Heart right ventricle (tissue), 16 donors: ENCODE measurements at regions not wholly inside any gene's neighbourhood (a gene's known extent, or its start where the extent isn't known, plus 50 kb on each side); places are given as distances from the start of the nearest gene placed in this dataset.

Source experiments
- ATAC-seq, 8 donors: fragments of 200-7000 bp; cut with Tn5 transposase; one replicate each; pipeline ENCODE4 v1.9.1; 2020; ENCODE audit warnings: mild to moderate bottlenecking in 8 of 8, moderate library complexity in 8 of 8, moderate number of reproducible peaks in 1 of 8
- DNase-seq, 2 donors: peaks; one replicate each; pipeline ENCODE4 v3.0.0-alpha.2; 2020
- H3K27ac ChIP-seq, 10 donors: fragments of 200-600 bp; sonication (generic) in 2 of 10; one replicate each; pipeline versions ENCODE4 v1.5.0 to v1.8.0; 2020 to 2022; ENCODE audit warnings: mild to moderate bottlenecking in 3 of 10
- H3K27me3 ChIP-seq, 7 donors: fragments of 200-600 bp; one replicate each; pipeline ENCODE4 v1.8.0; 2021 to 2022; ENCODE audit warnings: mild to moderate bottlenecking in 2 of 7
- H3K36me3 ChIP-seq, 9 donors: fragments of 200-600 bp; sonication (generic) in 1 of 9; one replicate each; pipeline versions ENCODE4 v1.5.0 to v1.8.0; 2020 to 2022; ENCODE audit warnings: mild to moderate bottlenecking in 2 of 9
- H3K4me1 ChIP-seq, 9 donors: fragments of 200-600 bp; sonication (generic) in 1 of 9; one replicate each; pipeline versions ENCODE4 v1.5.0 to v1.8.0; 2020 to 2022; ENCODE audit warnings: mild to moderate bottlenecking in 4 of 9
- H3K4me3 ChIP-seq, 10 donors: fragments of 200-600 bp; sonication (generic) in 2 of 10; one replicate each; pipeline versions ENCODE4 v1.5.0 to v1.8.0; 2020 to 2022; ENCODE audit warnings: mild to moderate bottlenecking in 7 of 10, moderate library complexity in 2 of 10
- H3K9me3 ChIP-seq, 11 donors: fragments of 200-600 bp in 10 of 11; sonication (generic) in 2 of 11; one replicate each; pipeline versions ENCODE4 v1.5.0 to v1.8.0; 2013 to 2022; ENCODE audit warnings: mild to moderate bottlenecking in 2 of 11, control low read depth in 1 of 11, moderate library complexity in 1 of 11
- WGBS, 2 donors: extraction: QIAGEN DNeasy Blood & Tissue Kit; methylation state at CpG; one replicate each; pipeline ENCODE4 v1.1.7; 2013; ENCODE audit warnings: inconsistent platforms in 1 of 2; 5-methylcytosine and 5-hydroxymethylcytosine counted together
- intact Hi-C, 10 donors: fragments of 100-400 bp; cut with DNase I; formaldehyde crosslinking; loops; one replicate each; pipeline versions ENCODE4 v1.11.1 to v1.14.2; 2022
- TF ChIP-seq, protein P1 (sequence below), 9 donors: fragments of 200-600 bp; sonication (generic) in 2 of 9; IDR thresholded peaks; one replicate each; pipeline versions ENCODE4 v1.5.0 to v1.8.0; 2021 to 2022; ENCODE audit warnings: antibody characterized with exemption in 9 of 9, mild to moderate bottlenecking in 5 of 9, moderate library complexity in 1 of 9
- donor health status: Arrhythmogenic right ventricular cardiomyopathy.
- donor health status: ischemic (EF 13 %, LVEDD 7.1; RV severe dilation, severe dysfunction).
- donor health status: healthy with polysubstance abuse.
- donor health status: DM: no; HTN: yes; CAD: no.
- donor health status: DM: no; HTN: no; CAD: no.
- donor health status: ischemic (EF 25% LVEDD 6.9; RV normal size, moderate dysfunction).
- donor health status: ischemic (EF 25% LVEDD 5.7; RV mildly dilated, moderate dysfunction).
- donor health status: healthy.
- donor health status: DM: yes; HTN: yes; CAD: no.
- donor health status: Ischemic cardiomyopathy.
- donor health status: ischemic (EF 35%, LVEDD 5.7; RV mildly dilated, moderate dysfunction).
- donor health status: nonischemic (EF 11% LVEDD 7.7; RV severe dilation, severe dysfunction).
- donor health status: DM: yes; HTN: yes; CAD: no.
- donor health status: PGD.
- donor health status: ischemic (EF 29% LVEDD 5.4; RV normal size, mild dysfunction).
- donor health status: nonischemic (EF 23%, LVEDD 6.1; RV moderate dilation, normal function).

DNA sequence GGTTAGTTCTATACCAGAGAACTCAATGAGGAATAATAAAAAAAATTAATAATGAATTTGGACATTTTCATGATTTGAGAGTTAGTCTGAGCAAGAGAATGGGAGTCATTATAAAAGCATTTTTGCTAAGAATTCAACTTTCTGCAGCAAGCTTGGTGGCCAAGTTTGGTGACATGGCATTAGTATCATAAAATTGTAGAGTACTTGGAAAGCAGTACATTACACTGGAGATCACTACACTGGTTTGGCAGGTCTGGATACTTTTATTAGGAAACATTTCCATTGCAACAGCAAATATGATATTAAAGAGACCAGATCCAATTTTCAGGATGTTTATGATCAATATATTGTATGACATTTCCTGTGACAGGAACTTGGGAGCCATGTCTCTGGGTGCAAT is 249.1 kb upstream of the INTU start:
- DNase-seq (no peak), ATAC-seq (no peak)
- TF ChIP-seq, protein P1, sequence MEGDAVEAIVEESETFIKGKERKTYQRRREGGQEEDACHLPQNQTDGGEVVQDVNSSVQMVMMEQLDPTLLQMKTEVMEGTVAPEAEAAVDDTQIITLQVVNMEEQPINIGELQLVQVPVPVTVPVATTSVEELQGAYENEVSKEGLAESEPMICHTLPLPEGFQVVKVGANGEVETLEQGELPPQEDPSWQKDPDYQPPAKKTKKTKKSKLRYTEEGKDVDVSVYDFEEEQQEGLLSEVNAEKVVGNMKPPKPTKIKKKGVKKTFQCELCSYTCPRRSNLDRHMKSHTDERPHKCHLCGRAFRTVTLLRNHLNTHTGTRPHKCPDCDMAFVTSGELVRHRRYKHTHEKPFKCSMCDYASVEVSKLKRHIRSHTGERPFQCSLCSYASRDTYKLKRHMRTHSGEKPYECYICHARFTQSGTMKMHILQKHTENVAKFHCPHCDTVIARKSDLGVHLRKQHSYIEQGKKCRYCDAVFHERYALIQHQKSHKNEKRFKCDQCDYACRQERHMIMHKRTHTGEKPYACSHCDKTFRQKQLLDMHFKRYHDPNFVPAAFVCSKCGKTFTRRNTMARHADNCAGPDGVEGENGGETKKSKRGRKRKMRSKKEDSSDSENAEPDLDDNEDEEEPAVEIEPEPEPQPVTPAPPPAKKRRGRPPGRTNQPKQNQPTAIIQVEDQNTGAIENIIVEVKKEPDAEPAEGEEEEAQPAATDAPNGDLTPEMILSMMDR (IDR thresholded peaks at IDR 0.05), result no peak
- H3K4me1 ChIP-seq, result no peaks in the 10 kb centered on the region
- no peaks in the 10 kb centered on the region for H3K27me3 ChIP-seq
- no peak overlapping the region for H3K4me3 ChIP-seq
- H3K9me3 ChIP-seq, result peaks cover 0 to 4% (median 0%) of the 10 kb centered on the region in 11 donors
- intact Hi-C loops, result no loop called here
- no peaks in the 10 kb centered on the region for H3K36me3 ChIP-seq
- no peak overlapping the region for H3K27ac ChIP-seq

- Histone ChIP-seq H3K36me3 (no peaks in the 10 kb centered on the region), H3K9me3 (no peaks in the 10 kb centered on the region), H3K27me3 (no peaks in the 10 kb centered on the region), H3K27ac (no peak overlapping the region), H3K4me3 (no peak overlapping the region), H3K4me1 (no peaks in the 10 kb centered on the region)
- TF ChIP-seq, protein P1 (IDR thresholded peaks at IDR 0.05), result no peak
- DNase-seq (no peak), ATAC-seq (no peak)
- WGBS, 2 donors, result 75 to 80% methylated on average over 2 of the region's 2 CpGs
- intact Hi-C loops, result no loop called here
Measured at GRCh38 chr4:127394516-127394915, 238.2 kb upstream of the INTU start.

- intact Hi-C loops, result no loop called here
- H3K4me1 ChIP-seq, result no peaks in the 10 kb centered on the region
- ATAC-seq (no peak), DNase-seq (no peak)
- H3K9me3 ChIP-seq, result no peaks in the 10 kb centered on the region
- TF ChIP-seq, protein P1 (IDR thresholded peaks at IDR 0.05), result no peak
- no peak overlapping the region for H3K27ac ChIP-seq
- no peaks in the 10 kb centered on the region for H3K27me3 ChIP-seq
- H3K36me3 ChIP-seq, result no peaks in the 10 kb centered on the region
- WGBS, 2 donors, result 92 to 94% methylated on average over 5 of the region's 5 CpGs
- H3K4me3 ChIP-seq, result no peak overlapping the region
Measured at GRCh38 chr4:127400276-127400675, 232.5 kb upstream of the INTU start.

DNA sequence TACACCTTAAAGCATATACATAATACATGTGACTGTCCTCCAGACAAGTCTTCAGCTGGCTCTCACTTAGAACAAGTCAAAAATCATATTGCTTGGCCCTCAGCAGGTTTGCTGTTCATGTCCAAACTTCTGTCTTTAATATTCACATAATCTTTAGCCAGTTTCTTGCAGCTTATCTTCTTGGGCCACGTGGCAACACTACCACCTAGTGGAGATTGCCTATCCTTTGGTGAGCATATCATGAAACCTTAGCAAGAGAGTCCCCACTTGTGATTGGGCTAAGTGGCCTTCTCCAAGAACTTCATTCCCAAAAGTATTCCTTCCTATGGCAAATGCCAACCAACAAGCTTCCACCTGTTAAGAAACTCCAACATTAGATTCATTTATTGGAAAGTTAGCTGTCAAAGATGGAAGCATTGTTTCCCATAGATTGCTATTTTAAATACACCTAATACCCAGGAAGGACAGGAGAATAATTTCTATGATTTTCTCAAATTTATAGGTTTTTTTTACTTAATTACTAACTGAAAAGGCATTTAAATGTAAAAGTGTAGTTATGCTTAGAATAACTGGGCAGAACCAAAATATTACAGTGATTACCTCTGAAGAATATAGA is 231.9 kb upstream of the INTU start:
- Histone ChIP-seq H3K9me3 (no peaks in the 10 kb centered on the region), H3K4me1 (no peaks in the 10 kb centered on the region), H3K4me3 (no peak overlapping the region), H3K27me3 (no peaks in the 10 kb centered on the region), H3K27ac (no peak overlapping the region), H3K36me3 (no peaks in the 10 kb centered on the region)
- 7 to 10% methylated on average over 1 of the region's 1 CpG for WGBS, 2 donors
- intact Hi-C loops, result no loop called here
- TF ChIP-seq, protein P1 (IDR thresholded peaks at IDR 0.05), result peak; percentile 38 to 78 (median 68)
- ATAC-seq, result peak in 2 of 8 donors; percentile 41 to 53
- peak; percentile 25 to 47 for DNase-seq
